GM19035 (cell line): ENCODE measurements at regions not wholly inside any gene's neighbourhood (a gene's known extent, or its start where the extent isn't known, plus 50 kb on each side); places are given as distances from the start of the nearest gene placed in this dataset.
"Not testable (repeated sequence)": the region's sequence is repeated elsewhere in the genome, so short reads cannot be mapped to it uniquely, and the experiment has no call there.

ENCODE experiments used
- ATAC-seq: cut with Tn5 transposase; IDR thresholded peaks from one replicate; pipeline ENCODE4 v1.9.1; 2021; ENCODE audit not compliant: unreplicated experiment

- ATAC-seq, result no peak
Observed at GRCh38 chr6:86487660-86488221, 449.6 kb upstream of the HTR1E start.

GRCh38 chr6:86478316-86478715 lies 459.0 kb upstream of the HTR1E start:
- ATAC-seq, result not testable (repeated sequence)

GRCh38 chr6:86477500-86478148 lies 459.7 kb upstream of the HTR1E start:
- no peak for ATAC-seq

GRCh38 chr6:86476311-86476710 lies 461.0 kb upstream of the HTR1E start:
- ATAC-seq, result no peak

- no peak for ATAC-seq
Observed at GRCh38 chr6:86474081-86474480, 463.2 kb upstream of the HTR1E start.

GRCh38 chr6:86471791-86472190 lies 465.5 kb upstream of the HTR1E start:
- ATAC-seq, result no peak

GRCh38 chr6:86459978-86460377 lies 477.4 kb upstream of the HTR1E start:
- no peak for ATAC-seq

- no peak for ATAC-seq
Observed at GRCh38 chr6:86456821-86457220, 480.5 kb upstream of the HTR1E start.

GRCh38 chr6:86453232-86453631 lies 484.1 kb upstream of the HTR1E start:
- ATAC-seq, result no peak

- no peak for ATAC-seq
Observed at GRCh38 chr6:86448398-86448797, 488.9 kb upstream of the HTR1E start.

GRCh38 chr6:86440608-86441007 lies 496.7 kb upstream of the HTR1E start:
- ATAC-seq, result no peak

GRCh38 chr6:86423571-86423970 lies 513.8 kb upstream of the HTR1E start:
- no peak for ATAC-seq

- no peak for ATAC-seq
Observed at GRCh38 chr6:86412057-86412456, 525.3 kb upstream of the HTR1E start.

- ATAC-seq, result no peak
Observed at GRCh38 chr6:86407128-86407527, 530.2 kb upstream of the HTR1E start.

GRCh38 chr6:86392850-86393249 lies 544.5 kb upstream of the HTR1E start:
- ATAC-seq, result not testable (repeated sequence)

- no peak for ATAC-seq
Observed at GRCh38 chr6:86380571-86381125, 556.7 kb upstream of the HTR1E start.

- ATAC-seq, result no peak
Observed at GRCh38 chr6:86357877-86358276, 579.5 kb upstream of the HTR1E start.

GRCh38 chr6:86355271-86355670 lies 582.1 kb upstream of the HTR1E start:
- no peak for ATAC-seq

GRCh38 chr6:86331919-86332318 lies 605.4 kb upstream of the HTR1E start:
- ATAC-seq, result no peak

- no peak for ATAC-seq
Observed at GRCh38 chr6:86331265-86331840, 606.0 kb upstream of the HTR1E start.

GRCh38 chr6:86306210-86306609 lies 631.1 kb upstream of the HTR1E start:
- no peak for ATAC-seq

- ATAC-seq, result no peak
Observed at GRCh38 chr6:86285876-86286275, 643.2 kb upstream of the SYNCRIP start.
